Gastroesophageal sphincter (tissue), 3 donors: ENCODE measurements at regions not wholly inside any gene's neighbourhood (a gene's known extent, or its start where the extent isn't known, plus 50 kb on each side); places are given as distances from the start of the nearest gene placed in this dataset.

Experiments
- POLR2A ChIP-seq, 2 donors: fragments of 450-650 bp; IDR thresholded peaks; one replicate each; pipeline ENCODE4 v1.6.1; 2017; ENCODE audit warnings: antibody characterized with exemption in 2 of 2, mild to moderate bottlenecking in 2 of 2, moderate library complexity in 1 of 2
- POLR2AphosphoS5 ChIP-seq: sonication (generic); formaldehyde crosslinking; IDR thresholded peaks from one replicate; pipeline ENCODE4 v1.6.1; 2017; ENCODE audit warnings: antibody characterized with exemption
- TF ChIP-seq, protein P1 (sequence below), 4 experiments: fragments of 200-600 bp in 2 of 4; fragments of 450-650 bp in 2 of 4; sonication (generic) in 1 of 4; IDR thresholded peaks; one replicate each; pipeline ENCODE4 v1.5.1; 2017 to 2019; ENCODE audit warnings: antibody characterized with exemption in 4 of 4, mild to moderate bottlenecking in 2 of 4, moderate library complexity in 2 of 4

DNA sequence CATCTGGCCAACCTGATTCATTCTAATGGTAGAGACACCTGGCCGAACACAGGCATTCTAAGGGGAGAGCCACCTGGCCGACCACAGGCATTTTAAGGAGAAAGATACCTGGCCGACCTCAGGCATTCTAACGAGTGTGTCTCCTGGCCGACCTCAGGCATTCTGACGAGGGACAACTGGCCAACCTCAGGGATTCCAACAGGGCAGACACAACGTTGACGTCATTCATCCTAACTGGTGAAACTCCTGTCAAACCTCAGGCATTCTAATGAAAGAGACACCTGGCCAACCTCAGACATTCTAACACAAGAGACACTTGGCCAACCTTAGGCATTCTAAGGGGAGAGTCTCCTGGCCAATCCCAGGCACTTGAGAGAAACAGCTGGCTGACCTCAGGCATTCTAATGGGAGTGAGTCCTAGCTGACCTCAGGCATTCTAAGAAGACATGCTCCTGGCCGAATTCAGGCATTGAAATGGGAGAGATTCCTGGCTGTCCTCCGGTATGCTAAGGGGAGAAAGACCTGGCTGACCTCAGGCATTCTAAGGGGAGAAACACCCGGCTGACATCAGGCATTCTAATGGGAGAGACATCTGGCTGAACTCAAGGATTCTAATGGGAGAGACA, 1352.5 kb downstream of the UQCRFS1 start:
- TF ChIP-seq, protein P1, sequence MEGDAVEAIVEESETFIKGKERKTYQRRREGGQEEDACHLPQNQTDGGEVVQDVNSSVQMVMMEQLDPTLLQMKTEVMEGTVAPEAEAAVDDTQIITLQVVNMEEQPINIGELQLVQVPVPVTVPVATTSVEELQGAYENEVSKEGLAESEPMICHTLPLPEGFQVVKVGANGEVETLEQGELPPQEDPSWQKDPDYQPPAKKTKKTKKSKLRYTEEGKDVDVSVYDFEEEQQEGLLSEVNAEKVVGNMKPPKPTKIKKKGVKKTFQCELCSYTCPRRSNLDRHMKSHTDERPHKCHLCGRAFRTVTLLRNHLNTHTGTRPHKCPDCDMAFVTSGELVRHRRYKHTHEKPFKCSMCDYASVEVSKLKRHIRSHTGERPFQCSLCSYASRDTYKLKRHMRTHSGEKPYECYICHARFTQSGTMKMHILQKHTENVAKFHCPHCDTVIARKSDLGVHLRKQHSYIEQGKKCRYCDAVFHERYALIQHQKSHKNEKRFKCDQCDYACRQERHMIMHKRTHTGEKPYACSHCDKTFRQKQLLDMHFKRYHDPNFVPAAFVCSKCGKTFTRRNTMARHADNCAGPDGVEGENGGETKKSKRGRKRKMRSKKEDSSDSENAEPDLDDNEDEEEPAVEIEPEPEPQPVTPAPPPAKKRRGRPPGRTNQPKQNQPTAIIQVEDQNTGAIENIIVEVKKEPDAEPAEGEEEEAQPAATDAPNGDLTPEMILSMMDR (IDR thresholded peaks at IDR 0.05), result no peak
- TF ChIP-seq POLR2AphosphoS5, result no peak
- no peak for TF ChIP-seq POLR2A (IDR thresholded peaks at IDR 0.05)
